NCI-H2107 treated with DMSO at 0.1 percent for 48 hours (cell line): ENCODE measurements at regions not wholly inside any gene's neighbourhood (a gene's known extent, or its start where the extent isn't known, plus 50 kb on each side); places are given as distances from the start of the nearest gene placed in this dataset.

ENCODE experiments used
- DNase-seq: peaks from one replicate; lab custom pipeline; 2025; ENCODE audit not compliant: unreplicated experiment; lab: John Stamatoyannopoulos, UW

DNA sequence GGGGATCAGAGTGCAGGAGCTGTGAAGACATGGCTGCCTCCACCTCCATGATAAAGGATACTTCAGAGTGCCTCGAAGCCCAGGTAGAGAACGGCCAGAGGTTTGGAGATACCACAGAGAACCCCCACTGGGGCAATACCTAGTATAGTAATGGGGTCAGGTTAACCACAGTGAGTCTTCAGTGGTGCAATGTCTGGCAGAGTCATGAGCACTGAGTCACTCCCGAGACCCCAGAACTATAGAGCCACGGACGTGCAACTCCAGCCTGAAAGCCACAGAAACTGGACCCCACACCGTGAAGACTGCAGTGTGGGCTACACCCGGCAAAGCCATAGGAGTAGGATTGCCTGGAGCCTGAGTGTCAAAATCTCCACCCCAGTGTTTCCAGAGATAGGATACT is 746.6 kb downstream of the CBLN2 start:
- DNase-seq: no peak

DNA sequence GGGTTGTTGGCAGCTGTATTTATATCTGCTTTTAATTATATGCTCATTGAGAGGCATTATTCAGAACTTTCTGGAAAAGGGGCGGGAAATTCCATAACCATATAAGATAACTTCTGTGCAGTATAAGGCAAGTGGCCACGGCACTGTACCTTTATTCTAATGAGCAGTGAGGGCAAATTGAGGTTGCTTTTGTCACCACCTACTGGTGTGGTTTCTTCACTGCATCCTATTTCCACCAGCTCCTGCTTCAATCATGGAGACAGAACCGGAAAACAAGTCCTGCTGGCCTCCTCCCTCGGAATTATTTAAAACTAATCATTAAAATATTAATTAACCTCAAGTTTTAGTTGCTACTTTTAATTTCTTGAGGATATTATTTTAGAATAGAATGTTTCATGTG is 759.4 kb downstream of the CBLN2 start:
- DNase-seq: no peak

DNA sequence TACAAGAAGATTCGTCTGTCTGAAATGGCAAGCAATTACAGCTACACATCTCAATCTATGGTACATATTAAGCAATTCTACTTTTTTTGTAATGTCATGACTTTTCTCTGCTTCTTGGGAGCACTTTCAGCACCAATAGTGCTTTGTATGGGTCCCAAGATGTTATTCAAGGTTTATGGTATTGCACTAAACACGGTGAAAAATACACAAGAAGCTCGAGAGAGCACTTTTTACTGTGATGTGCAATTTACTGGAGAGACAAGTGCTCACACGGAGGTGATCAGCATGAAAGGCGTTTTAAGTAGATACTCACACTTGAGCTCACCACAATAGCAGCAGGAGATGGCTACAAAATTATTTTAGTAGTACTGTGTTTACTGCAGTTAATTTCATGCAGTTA is 783.6 kb downstream of the CBLN2 start:
- peak; percentile 83 for DNase-seq

GRCh38 chr18:71754246-71754645 is 789.9 kb downstream of the CBLN2 start:
- DNase-seq: no peak

DNA sequence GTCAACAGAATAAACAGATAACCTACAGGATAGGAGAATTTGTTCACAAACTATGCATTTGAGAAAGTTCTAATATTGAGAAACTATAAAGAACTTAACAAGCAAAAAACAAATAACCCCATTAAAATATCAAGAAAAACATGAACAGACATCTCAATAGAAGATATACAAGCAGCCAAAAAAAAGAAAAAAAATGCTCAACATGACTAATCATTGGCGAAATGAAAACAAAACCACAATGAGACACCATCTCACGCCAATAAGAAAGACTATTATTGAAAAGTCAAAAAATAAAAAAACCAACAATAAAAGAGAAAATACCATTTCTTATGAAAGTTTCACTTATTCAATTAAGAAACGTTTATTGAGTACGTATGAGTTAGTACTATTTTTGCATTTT is 800.5 kb downstream of the CBLN2 start:
- DNase-seq: no peak

DNA sequence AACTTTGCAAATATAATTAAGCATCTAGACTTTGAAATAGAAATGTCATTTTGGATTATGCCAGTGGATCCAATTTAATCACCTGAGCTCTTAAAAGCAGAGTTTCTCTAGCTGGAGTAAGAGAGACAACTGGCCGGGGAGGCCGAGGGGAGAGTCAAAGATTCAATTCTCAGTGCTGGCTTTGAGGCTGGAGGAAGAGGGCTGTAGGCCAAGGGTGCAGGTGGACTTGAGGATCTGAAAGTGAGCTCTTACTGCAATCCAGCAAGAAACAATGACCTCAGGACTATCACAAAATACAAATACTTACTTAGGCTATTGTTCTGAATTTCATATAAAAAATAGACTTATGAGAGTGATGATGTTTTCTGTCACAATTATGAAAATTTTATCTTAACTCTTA is 814.5 kb downstream of the CBLN2 start:
- DNase-seq: no peak

DNA sequence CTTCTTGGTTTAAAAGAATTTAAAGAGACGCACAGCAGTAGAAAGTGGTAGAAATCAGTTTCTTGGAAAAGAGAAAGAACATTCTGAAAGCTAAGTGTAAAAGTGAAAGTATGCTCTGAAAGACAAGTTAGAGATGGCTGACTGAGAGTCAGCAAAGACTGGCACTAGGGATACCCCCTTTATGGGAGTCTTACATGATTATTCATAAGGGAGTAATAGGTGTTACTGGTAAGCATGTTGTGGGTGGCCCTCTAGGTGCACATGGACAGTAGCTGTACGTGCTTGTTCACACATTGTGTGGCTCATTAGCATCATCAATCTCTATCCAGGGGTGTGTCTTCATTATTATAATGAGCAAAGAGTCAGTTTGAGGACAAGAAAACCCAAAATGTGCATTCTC is 816.2 kb downstream of the CBLN2 start:
- no peak for DNase-seq

DNA sequence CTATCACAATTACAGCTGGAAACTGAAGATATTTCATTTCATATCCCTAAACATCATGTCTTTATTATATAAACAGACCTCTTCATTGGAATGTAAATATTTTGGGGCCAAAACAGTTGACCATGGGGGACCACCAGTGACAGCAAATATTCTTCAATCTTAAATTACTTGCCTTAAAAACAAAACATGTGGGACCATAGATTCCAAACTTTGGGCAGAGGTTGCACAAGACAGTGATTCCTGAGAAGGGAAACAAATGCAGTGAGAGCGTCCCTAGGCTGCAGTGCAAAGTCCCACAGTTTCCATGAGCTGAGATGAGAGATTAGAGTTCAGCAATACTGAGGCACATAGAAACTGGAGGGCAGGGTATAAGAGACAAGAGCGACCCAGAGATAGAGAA is 818.9 kb downstream of the CBLN2 start:
- DNase-seq: no peak

- DNase-seq: no peak
These were observed 836.1 kb downstream of the CBLN2 start for GRCh38 chr18:71707985-71708500.

- DNase-seq: no peak
These were observed 836.7 kb downstream of the CBLN2 start for GRCh38 chr18:71707400-71707799.

GRCh38 chr18:71689416-71690160 is 854.6 kb downstream of the CBLN2 start:
- no peak for DNase-seq

- DNase-seq: no peak
These were observed 861.6 kb downstream of the CBLN2 start for GRCh38 chr18:71682591-71682990.

DNA sequence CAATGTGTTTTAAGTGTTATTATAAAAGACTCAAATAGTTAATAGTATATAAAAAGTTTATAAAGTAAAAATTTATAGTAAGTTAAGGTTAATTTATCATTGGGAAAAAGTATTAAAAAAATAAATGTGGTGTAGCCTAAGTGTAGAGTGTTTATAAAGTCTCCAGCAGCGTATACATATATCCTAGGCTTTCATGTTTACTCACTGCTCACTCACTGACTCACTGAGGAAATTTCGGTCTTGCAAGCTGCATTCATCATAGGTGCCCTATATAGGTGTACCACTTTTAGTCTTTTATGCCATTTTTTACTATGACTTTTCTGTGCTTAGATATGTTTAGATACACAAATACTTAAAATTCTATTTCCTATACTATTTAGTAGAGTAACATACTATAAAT is 866.0 kb downstream of the CBLN2 start:
- no peak for DNase-seq

- DNase-seq: no peak
These were observed 870.2 kb downstream of the CBLN2 start for GRCh38 chr18:71673954-71674353.

GRCh38 chr18:71673498-71673897 is 870.6 kb downstream of the CBLN2 start:
- DNase-seq: no peak

GRCh38 chr18:71666481-71666880 is 877.7 kb downstream of the CBLN2 start:
- no peak for DNase-seq

- DNase-seq: no peak
These were observed 879.0 kb downstream of the CBLN2 start for GRCh38 chr18:71665131-71665530.

- no peak for DNase-seq
These were observed 900.3 kb downstream of the CBLN2 start for GRCh38 chr18:71643822-71644221.

DNA sequence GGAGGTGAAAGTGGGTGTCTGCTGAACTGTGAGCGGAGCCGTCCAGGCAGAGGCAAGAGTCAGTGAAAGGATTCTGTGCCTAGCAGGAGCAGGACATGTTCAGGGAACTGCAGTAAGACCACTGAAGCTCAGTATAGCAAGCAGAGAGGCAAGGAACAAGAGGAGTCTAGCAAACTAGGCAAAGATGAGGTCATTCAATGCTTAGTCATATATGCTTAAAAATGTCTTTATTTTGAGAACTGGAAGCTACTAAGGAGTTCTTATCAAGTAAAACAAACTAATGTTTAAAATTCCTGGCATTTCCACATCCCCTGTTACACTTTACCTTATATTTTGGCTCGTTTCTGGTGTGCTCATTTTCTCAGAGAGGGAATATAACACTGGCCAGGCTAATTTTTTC is 913.4 kb downstream of the CBLN2 start:
- DNase-seq: no peak

GRCh38 chr18:71625556-71626090 is 918.5 kb downstream of the CBLN2 start:
- no peak for DNase-seq

GRCh38 chr18:71598374-71598773 is 945.8 kb downstream of the CBLN2 start:
- DNase-seq: no peak

DNA sequence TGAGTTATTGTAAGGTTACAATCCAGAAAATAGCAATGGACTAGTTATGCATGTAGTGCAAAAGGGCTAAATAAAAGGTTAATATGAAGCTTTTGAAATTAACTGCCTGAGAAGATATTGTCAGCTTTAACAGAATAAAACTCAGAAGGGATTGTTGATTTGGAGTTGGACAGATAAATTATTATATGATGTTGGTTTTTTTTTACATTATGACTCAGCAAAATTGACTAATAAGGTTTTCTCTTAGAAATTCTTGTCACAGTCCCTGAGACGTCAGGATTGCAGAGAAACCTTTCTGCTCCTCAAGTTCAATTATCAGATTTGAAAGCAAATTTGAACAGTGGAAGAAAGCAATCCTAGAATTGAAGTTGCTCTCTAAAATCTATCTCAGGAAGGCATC is 946.9 kb downstream of the CBLN2 start:
- DNase-seq: no peak

DNA sequence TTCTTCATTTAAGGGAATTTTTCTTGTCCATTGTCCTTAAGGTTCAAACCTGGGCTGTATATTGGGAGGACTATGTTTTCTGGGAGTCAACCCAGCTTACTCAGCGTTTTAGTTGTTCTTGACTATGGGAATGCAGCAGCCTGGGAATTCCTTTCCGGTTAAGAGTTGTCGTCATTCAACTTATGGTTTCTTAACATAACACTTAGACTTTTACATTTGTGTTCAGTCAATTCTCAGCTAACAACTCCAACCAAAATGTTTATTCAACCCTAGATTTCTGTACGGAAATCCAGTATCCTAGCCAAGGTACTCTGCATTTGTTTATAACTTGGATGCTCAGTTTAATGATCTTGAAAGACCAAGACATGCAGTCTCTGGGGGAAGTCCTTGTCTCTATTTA is 960.9 kb downstream of the CBLN2 start:
- no peak for DNase-seq
